Activated CD8-positive, alpha-beta memory T cell treated with anti-CD3 and anti-CD28 coated beads, Interleukin-2, amount 10 ng/mL, durations not matched to agents 7 days and 5 days (primary cell): ENCODE measurements at regions not wholly inside any gene's neighbourhood (a gene's known extent, or its start where the extent isn't known, plus 50 kb on each side); places are given as distances from the start of the nearest gene placed in this dataset.
"Not testable (repeated sequence)": the region's sequence is repeated elsewhere in the genome, so short reads cannot be mapped to it uniquely, and the experiment has no call there.

Experiments used
- ATAC-seq: fragments of 150-1000 bp; cut with Tn5 transposase; one replicate; pipeline ENCODE4 v1.10.0; 2021; ENCODE audit warnings: moderate library complexity
- CTCF ChIA-PET: fragments of 350-600 bp; sonication (Branson Sonifier 250); formaldehyde crosslinking; loops from one replicate; lab custom pipeline; 2021; ENCODE audit warnings: antibody characterized with exemption; lab: Charles Lee
- DNase-seq: peaks from one replicate; pipeline ENCODE4 v3.0.0-alpha.2; 2020
- H3K27ac Mint-ChIP-seq: one replicate; pipeline ENCODE4 v1.8.0; 2021; ENCODE audit warnings: mild to moderate bottlenecking, mixed read lengths
- H3K27me3 Mint-ChIP-seq: one replicate; pipeline ENCODE4 v1.8.0; 2021; ENCODE audit warnings: mixed read lengths
- H3K36me3 Mint-ChIP-seq: one replicate; pipeline ENCODE4 v1.8.0; 2021; ENCODE audit warnings: mild to moderate bottlenecking, mixed read lengths
- H3K4me1 Mint-ChIP-seq: one replicate; pipeline ENCODE4 v1.8.0; 2021; ENCODE audit warnings: mixed read lengths
- H3K4me3 Mint-ChIP-seq: one replicate; pipeline ENCODE4 v1.8.0; 2021; ENCODE audit warnings: mild to moderate bottlenecking, moderate library complexity, mixed read lengths
- H3K9me3 Mint-ChIP-seq: one replicate; pipeline ENCODE4 v1.8.0; 2022; ENCODE audit warnings: low read depth, mixed read lengths

DNA sequence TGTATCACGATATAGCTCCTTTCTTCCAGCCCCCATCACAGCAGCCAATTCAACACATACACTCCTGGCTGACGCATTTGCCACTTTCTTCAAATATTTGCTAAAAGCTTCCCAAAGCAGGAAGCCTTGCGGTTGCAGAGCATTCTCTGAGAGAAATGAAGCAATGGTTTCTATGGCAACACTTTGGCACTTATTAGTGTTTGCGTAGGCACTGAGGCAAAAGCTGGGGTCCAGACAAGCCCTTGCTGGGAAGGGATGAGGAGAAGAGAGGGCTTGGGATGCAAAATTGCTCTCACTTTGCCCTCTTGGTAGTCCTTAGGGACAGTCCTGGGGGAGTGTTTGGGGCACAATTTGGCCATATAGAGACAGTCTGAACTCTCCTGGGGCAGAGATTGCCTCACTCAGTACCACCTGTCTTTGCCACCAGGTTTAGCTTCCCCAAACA lies 55.0 kb upstream of the PAK3 start:
- CTCF ChIA-PET, result no interaction called here
- no peaks in the 10 kb centered on the region for H3K9me3 Mint-ChIP-seq
- DNase-seq (no peak), ATAC-seq (no peak)
- no peaks in the 10 kb centered on the region for H3K4me1 Mint-ChIP-seq
- H3K4me3 Mint-ChIP-seq, result no peak overlapping the region
- H3K27me3 Mint-ChIP-seq, result no peaks in the 10 kb centered on the region
- H3K27ac Mint-ChIP-seq, result no peak overlapping the region
- no peaks in the 10 kb centered on the region for H3K36me3 Mint-ChIP-seq

DNA sequence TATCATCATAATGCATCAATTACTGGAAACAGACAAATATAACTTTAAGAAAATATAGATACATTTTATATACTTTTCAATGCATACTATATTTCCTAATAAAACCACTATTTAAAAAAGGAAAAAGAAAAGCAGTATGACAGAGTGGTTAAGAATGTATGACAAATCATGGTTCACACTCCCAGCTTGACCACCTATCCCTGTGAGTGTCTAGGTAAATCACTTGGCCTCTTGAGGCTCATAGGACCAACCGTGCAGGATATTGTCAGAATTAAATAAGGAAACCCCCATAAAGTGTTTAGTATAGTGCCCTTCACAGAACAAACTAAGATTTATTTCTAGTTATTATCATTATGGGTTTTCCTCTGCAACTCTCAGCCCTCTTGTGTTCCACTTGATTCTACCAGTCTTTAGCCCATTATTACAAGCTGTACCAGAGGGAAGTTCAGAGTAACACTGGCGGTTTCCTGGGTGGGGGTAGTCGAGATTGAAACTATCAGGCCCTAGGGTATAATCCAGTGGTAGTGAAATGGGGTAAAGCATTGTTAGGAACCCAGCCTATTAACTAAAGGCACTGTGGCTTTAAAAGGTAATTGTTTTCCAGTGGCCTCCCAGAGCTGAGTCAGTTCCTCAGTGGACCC lies 55.5 kb upstream of the PAK3 start:
- Mint-ChIP-seq H3K4me3 (no peak overlapping the region), H3K27ac (no peak overlapping the region), H3K27me3 (no peaks in the 10 kb centered on the region), H3K9me3 (no peaks in the 10 kb centered on the region), H3K36me3 (no peaks in the 10 kb centered on the region), H3K4me1 (no peaks in the 10 kb centered on the region)
- ATAC-seq, result no peak
- CTCF ChIA-PET, result no interaction called here
- DNase-seq, result no peak

DNA sequence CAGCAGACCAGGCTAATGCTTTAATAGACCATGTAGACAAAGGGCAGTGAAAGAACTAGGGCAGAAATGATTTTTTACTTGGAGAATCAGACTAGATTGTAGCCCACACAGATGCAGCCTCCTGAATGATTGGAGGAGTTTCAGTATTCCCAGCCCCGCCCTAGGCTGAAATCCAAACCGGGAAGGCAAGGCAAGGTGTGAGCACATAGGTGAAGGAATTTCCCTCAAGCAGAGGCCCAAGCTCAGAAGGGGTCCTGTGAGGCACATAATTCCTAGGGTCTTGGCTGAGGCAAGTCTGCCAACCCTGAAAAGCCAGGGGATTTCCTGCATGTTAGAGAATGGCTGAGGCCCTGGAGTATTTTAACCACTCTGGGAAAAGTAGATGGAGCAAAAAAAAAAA lies 56.4 kb upstream of the PAK3 start:
- DNase-seq, result no peak
- ATAC-seq, result no peak
- H3K9me3 Mint-ChIP-seq, result no peaks in the 10 kb centered on the region
- no peaks in the 10 kb centered on the region for H3K27me3 Mint-ChIP-seq
- H3K27ac Mint-ChIP-seq, result no peak overlapping the region
- no peak overlapping the region for H3K4me3 Mint-ChIP-seq
- no peaks in the 10 kb centered on the region for H3K4me1 Mint-ChIP-seq
- no peaks in the 10 kb centered on the region for H3K36me3 Mint-ChIP-seq
- CTCF ChIA-PET, result no interaction called here

GRCh38 chrX:111035991-111036390 lies 60.0 kb upstream of the PAK3 start:
- DNase-seq (no peak), ATAC-seq (no peak)
- Mint-ChIP-seq H3K4me3 (no peak overlapping the region), H3K9me3 (no peaks in the 10 kb centered on the region), H3K4me1 (no peaks in the 10 kb centered on the region), H3K36me3 (no peaks in the 10 kb centered on the region), H3K27ac (no peak overlapping the region), H3K27me3 (no peaks in the 10 kb centered on the region)
- CTCF ChIA-PET, result no interaction called here

GRCh38 chrX:111035256-111035655 lies 60.7 kb upstream of the PAK3 start:
- no peaks in the 10 kb centered on the region for H3K4me1 Mint-ChIP-seq
- no peaks in the 10 kb centered on the region for H3K9me3 Mint-ChIP-seq
- H3K27ac Mint-ChIP-seq, result no peak overlapping the region
- no peak overlapping the region for H3K4me3 Mint-ChIP-seq
- no peaks in the 10 kb centered on the region for H3K27me3 Mint-ChIP-seq
- ATAC-seq, result no peak
- no peaks in the 10 kb centered on the region for H3K36me3 Mint-ChIP-seq
- CTCF ChIA-PET, result no interaction called here
- DNase-seq, result no peak

DNA sequence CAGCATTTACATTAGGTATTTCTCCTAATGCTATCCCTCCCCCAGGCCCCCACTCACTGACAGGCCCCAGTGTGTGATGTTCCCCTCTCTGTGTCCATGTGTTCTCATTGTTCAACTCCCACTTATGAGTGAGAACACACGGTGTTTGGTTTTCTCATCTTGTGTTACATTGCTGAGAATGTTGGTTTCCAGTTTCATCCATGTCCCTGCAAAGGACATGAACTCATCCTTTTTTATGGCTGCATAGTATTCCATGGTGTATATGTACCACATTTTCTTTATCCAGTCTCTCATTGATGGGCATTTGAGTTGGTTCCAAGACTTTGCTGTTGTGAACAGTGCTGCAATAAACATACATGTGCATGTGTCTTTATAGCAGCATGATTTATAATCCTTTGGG lies 73.0 kb upstream of the PAK3 start:
- H3K27me3 Mint-ChIP-seq, H3K27ac Mint-ChIP-seq, H3K9me3 Mint-ChIP-seq, CTCF ChIA-PET, H3K36me3 Mint-ChIP-seq, ATAC-seq, H3K4me1 Mint-ChIP-seq, H3K4me3 Mint-ChIP-seq, DNase-seq: not testable (repeated sequence)

- Mint-ChIP-seq H3K4me3 (no peak overlapping the region), H3K9me3 (peaks cover 2% of the 10 kb centered on the region), H3K36me3 (no peaks in the 10 kb centered on the region), H3K27me3 (no peaks in the 10 kb centered on the region), H3K4me1 (no peaks in the 10 kb centered on the region), H3K27ac (no peak overlapping the region)
- DNase-seq, result no peak
- no peak for ATAC-seq
- CTCF ChIA-PET, result no interaction called here
Observed at GRCh38 chrX:111020283-111020682, 75.7 kb upstream of the PAK3 start.

- Mint-ChIP-seq H3K4me3 (no peak overlapping the region), H3K36me3 (no peaks in the 10 kb centered on the region), H3K27me3 (no peaks in the 10 kb centered on the region), H3K9me3 (no peaks in the 10 kb centered on the region), H3K4me1 (no peaks in the 10 kb centered on the region), H3K27ac (no peak overlapping the region)
- CTCF ChIA-PET, result no interaction called here
- no peak for ATAC-seq
- DNase-seq, result no peak
Observed at GRCh38 chrX:111013778-111014455, 82.1 kb upstream of the PAK3 start.

- peaks cover 4% of the 10 kb centered on the region for H3K27me3 Mint-ChIP-seq
- DNase-seq (no peak), ATAC-seq (no peak)
- no peaks in the 10 kb centered on the region for H3K9me3 Mint-ChIP-seq
- H3K27ac Mint-ChIP-seq, result no peak overlapping the region
- H3K36me3 Mint-ChIP-seq, result no peaks in the 10 kb centered on the region
- no peaks in the 10 kb centered on the region for H3K4me1 Mint-ChIP-seq
- CTCF ChIA-PET, result no interaction called here
- H3K4me3 Mint-ChIP-seq, result no peak overlapping the region
Observed at GRCh38 chrX:111010111-111010510, 85.9 kb upstream of the PAK3 start.

DNA sequence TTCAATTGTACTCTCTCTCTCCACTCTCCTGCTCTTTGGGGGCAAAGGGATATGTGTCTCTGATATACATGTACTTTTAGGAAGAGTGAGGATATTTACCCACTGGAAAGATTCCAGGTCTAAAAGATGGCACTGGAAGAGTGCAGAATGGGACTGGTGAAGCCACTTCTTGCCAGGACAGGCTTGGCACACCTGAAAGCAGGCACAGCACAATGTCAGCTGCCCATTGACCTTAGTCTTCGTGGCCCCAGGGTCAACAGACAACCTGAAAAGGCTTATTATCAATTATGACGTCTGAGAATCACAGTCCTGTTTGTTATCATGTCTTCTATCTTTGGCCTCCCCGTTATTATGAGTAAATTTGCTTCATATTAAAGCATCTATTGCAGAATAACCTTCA lies 86.7 kb upstream of the PAK3 start:
- ATAC-seq, result no peak
- Mint-ChIP-seq H3K36me3 (no peaks in the 10 kb centered on the region), H3K27me3 (peaks cover 4% of the 10 kb centered on the region), H3K9me3 (no peaks in the 10 kb centered on the region), H3K27ac (no peak overlapping the region), H3K4me3 (no peak overlapping the region), H3K4me1 (no peaks in the 10 kb centered on the region)
- CTCF ChIA-PET, result no interaction called here
- no peak for DNase-seq

GRCh38 chrX:111008126-111008525 lies 87.9 kb upstream of the PAK3 start:
- H3K4me3 Mint-ChIP-seq, result no peak overlapping the region
- DNase-seq (no peak), ATAC-seq (no peak)
- H3K9me3 Mint-ChIP-seq, result no peaks in the 10 kb centered on the region
- no peak overlapping the region for H3K27ac Mint-ChIP-seq
- no peaks in the 10 kb centered on the region for H3K4me1 Mint-ChIP-seq
- CTCF ChIA-PET, result no interaction called here
- peaks cover 4% of the 10 kb centered on the region for H3K27me3 Mint-ChIP-seq
- H3K36me3 Mint-ChIP-seq, result no peaks in the 10 kb centered on the region

DNA sequence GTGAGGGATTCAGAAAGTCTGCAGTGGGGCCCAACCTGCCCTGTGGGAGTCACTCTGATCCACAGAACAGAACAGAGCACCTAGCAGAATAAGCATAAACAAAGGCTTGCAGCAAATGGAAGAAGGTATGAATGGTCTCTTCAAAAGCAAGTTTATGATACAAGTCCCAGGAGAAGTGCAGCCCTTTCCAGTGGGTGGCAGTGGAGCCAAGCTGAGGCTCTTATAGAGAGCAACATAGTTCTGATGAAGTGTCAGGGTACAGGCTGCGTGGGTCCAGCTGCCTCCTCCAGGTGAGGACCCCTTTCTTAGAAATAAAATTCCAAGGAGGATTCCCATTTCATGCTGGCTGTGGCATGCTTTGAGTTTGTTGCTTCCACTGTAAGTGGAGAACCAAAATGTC lies 88.8 kb upstream of the PAK3 start:
- no peak for DNase-seq
- Mint-ChIP-seq H3K27me3 (peaks cover 4% of the 10 kb centered on the region), H3K36me3 (no peaks in the 10 kb centered on the region), H3K27ac (no peak overlapping the region), H3K4me3 (no peak overlapping the region), H3K9me3 (no peaks in the 10 kb centered on the region), H3K4me1 (no peaks in the 10 kb centered on the region)
- CTCF ChIA-PET, result no interaction called here
- no peak for ATAC-seq

- CTCF ChIA-PET, result no interaction called here
- Mint-ChIP-seq H3K9me3 (no peaks in the 10 kb centered on the region), H3K4me3 (no peak overlapping the region), H3K36me3 (no peaks in the 10 kb centered on the region), H3K4me1 (no peaks in the 10 kb centered on the region), H3K27ac (no peak overlapping the region), H3K27me3 (peaks cover 4% of the 10 kb centered on the region)
- ATAC-seq (no peak), DNase-seq (no peak)
Observed at GRCh38 chrX:111006116-111006515, 89.9 kb upstream of the PAK3 start.

- peaks cover 4% of the 10 kb centered on the region for H3K27me3 Mint-ChIP-seq
- H3K27ac Mint-ChIP-seq, result no peak overlapping the region
- DNase-seq (no peak), ATAC-seq (no peak)
- no peaks in the 10 kb centered on the region for H3K36me3 Mint-ChIP-seq
- H3K9me3 Mint-ChIP-seq, result no peaks in the 10 kb centered on the region
- H3K4me1 Mint-ChIP-seq, result no peaks in the 10 kb centered on the region
- CTCF ChIA-PET, result no interaction called here
- H3K4me3 Mint-ChIP-seq, result no peak overlapping the region
Observed at GRCh38 chrX:111005166-111005565, 90.8 kb upstream of the PAK3 start.
